HS-5 (cell line): ENCODE measurements at regions not wholly inside any gene's neighbourhood (a gene's known extent, or its start where the extent isn't known, plus 50 kb on each side); places are given as distances from the start of the nearest gene placed in this dataset.
"Not testable (repeated sequence)": the region's sequence is repeated elsewhere in the genome, so short reads cannot be mapped to it uniquely, and the experiment has no call there.

ENCODE experiments used
- DNase-seq: peaks from one replicate; pipeline ENCODE4 v3.0.0-alpha.2; 2012; ENCODE audit warnings: low read depth

DNA sequence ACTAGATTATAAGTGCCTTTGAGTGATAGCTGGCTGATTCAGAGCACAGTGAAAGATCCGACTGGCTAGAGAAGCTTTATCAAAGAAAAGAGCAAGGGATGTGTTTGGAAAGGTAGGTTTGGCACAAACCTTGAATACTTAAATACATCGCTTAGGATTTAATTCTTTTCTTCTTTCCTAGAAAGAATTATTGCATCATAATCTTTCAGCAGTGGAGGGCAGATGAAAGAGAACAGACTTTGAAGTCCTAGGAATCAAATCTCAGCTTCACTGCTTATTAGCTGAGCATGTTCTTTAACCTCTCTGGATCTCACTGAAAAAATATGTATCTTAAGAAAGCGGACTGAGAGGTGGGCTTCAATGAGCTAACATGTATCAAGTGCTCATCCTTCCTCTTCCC lies 122.8 kb downstream of the ZNF365 start:
- DNase-seq, result no peak

GRCh38 chr10:62498271-62498670 lies 124.1 kb downstream of the ZNF365 start:
- DNase-seq, result no peak

DNA sequence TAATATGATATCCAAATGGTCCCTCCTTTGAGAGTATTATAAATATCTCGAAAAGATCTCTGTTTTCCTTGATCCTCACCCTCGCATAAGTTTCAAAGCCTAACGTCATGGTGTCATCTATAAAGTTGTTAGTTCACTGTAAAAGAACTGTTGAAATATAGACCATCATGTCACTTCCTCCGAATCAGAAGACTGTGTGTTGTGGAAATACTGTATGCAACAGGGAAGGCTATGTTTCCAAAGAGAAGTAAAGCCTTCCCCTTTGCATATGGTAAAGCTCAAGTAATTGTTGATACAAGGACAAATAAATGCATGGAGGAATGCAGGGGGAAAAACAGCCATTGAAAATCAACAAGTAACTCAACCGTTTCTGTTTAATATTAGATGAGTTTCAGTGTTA lies 125.9 kb downstream of the ZNF365 start:
- DNase-seq, result not testable (repeated sequence)

- no peak for DNase-seq
Measured at GRCh38 chr10:62501547-62501946, 127.4 kb downstream of the ZNF365 start.

GRCh38 chr10:62502995-62503613 lies 128.9 kb downstream of the ZNF365 start:
- no peak for DNase-seq

DNA sequence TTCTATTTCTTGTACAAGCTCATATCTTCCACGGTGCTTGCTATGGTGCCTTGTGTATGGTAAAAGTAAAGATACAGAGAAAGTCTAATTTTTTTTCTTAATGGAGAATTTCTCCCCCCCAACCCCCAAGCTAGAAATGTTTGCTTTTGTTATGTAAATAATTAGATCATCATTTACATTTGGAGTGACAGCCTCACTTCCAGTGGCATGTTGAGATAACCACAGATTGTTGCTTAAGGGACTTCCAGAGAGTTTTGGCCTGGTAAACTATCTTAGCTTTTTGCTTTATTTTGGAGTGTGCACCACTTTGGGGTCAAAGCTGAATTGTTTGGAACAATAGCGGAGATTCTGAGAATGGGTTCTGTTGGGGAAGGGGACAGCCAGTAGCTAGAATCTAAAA lies 129.7 kb downstream of the ZNF365 start:
- DNase-seq, result no peak

- no peak for DNase-seq
Measured at GRCh38 chr10:62506371-62506770, 132.2 kb downstream of the ZNF365 start.

DNA sequence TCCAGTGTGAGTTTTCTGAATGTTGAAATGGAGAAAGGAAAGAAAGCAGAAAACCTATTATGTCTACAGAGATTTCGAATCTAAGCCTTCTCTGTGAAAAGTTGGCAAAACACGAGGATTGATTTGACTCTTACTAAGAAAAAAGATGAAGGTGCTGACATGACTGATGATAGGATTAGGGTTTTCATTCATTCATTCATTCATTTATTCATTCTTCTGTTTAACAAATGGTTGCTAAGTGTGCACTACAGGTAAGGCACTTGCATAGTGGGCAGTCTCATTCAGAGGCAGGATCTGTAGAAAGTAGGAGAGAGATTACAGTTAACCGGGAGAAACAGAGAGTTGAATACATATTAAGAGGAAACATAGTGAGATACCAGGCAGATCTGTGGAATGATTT lies 137.1 kb downstream of the ZNF365 start:
- DNase-seq, result no peak

DNA sequence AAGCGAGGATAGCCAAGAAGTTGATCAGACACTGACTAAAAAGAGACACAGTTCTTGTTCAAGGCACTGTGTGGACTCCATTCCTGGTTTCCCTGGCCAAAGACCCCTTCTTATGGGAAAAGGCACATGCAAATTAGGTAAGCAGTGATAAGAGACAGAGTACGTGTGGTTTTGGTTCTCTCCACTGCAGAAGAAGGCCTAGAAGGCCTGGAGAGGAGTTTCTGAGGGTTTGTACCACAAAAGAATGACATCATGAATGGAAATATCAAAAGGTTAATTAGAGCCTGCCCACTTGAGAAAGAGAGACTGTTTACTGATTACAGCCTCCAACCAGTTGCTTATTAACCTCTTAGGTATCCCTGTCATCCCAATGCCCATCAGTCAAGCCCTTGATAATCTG lies 137.5 kb downstream of the ZNF365 start:
- DNase-seq, result no peak

GRCh38 chr10:62512732-62513475 lies 138.7 kb downstream of the ZNF365 start:
- DNase-seq, result peak; percentile 3

- DNase-seq, result no peak
Measured at GRCh38 chr10:62514079-62514693, 140.0 kb downstream of the ZNF365 start.

GRCh38 chr10:62517252-62517651 lies 143.1 kb downstream of the ZNF365 start:
- DNase-seq, result no peak

- DNase-seq, result no peak
Measured at GRCh38 chr10:62527019-62527827, 153.1 kb downstream of the ZNF365 start.

DNA sequence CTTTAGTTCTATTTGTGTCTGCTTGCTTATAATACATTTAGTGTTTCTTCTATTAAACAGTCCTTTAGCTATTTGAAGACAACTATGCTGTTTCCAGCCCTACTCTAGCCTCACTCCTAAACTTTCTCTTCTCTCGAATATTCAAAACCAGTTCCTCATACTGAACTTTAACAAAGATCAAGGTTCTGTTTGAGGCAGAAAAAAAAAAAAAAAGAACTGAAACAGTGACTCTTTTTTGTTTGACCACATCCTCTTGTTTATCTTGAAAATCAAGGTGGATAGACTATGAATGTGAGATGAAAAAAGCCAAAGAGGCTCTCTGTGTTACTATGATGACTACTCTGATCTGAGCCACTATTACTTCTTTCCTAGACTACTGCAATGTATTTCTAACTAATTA lies 154.3 kb downstream of the ZNF365 start:
- DNase-seq, result no peak

GRCh38 chr10:62529396-62529795 lies 155.2 kb downstream of the ZNF365 start:
- DNase-seq, result no peak

- DNase-seq, result no peak
Measured at GRCh38 chr10:62534031-62534430, 159.9 kb downstream of the ZNF365 start.

GRCh38 chr10:62538606-62539005 lies 164.4 kb downstream of the ZNF365 start:
- no peak for DNase-seq

DNA sequence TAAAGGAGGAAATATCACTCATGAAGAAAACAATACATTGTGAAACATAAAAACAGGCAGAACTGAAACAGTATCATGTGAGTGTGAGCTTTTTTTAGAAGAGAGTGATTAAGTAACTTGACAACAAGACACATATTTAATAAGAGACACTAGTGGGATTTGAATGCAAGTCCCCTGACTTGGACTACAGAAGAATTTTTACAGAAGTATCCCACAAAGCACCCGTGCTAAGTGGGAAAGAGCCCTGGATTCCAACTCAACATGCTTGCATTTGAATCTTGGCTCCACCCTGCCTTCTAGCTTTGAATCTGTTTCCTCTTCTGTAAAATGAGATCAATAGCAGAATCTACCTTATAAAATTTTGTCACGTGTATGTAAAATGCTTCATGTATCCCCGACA lies 166.2 kb downstream of the ZNF365 start:
- no peak for DNase-seq

- DNase-seq, result no peak
Measured at GRCh38 chr10:62541811-62542210, 167.6 kb downstream of the ZNF365 start.

DNA sequence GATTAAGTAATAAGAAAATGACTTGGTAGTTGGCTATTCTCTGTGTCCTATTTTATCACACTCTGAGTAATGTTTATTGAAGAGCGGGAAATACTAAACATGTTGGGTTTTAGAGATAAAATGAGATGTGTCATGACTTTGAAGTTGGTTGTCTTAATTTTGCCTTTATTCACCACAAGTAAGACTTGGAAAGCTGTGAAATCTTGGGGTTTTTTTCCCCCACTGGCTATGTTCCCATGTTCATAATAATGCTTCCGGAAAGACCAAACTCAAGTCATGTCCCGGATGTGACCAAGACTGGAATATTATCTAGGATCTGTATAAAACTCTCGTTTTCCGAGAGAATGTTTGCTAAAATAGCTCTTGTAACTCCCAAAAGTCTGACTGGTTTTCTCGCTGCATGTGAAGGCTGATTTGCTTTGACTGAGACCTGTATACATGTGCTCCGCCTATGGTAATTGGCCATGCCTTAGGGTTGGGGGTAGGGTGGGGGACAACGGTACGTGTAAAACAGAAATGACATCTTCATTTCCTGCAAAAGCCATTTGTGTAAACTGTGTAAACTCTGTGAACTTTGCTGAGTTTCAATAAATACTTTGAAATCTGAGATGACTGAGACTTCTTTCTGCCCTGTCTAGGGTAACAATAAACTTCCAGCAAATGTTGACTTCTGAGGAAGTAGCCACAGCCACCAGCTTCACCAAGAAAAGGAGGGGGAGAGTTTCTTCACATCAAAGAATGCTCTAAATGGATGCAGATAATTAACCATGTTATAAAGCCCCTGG lies 169.6 kb downstream of the ZNF365 start:
- no peak for DNase-seq

- peak; percentile 74 for DNase-seq
Measured at GRCh38 chr10:62545160-62546066, 171.2 kb downstream of the ZNF365 start.
